GM15510 (cell line): ENCODE measurements at regions not wholly inside any gene's neighbourhood (a gene's known extent, or its start where the extent isn't known, plus 50 kb on each side); places are given as distances from the start of the nearest gene placed in this dataset.

Source experiments
- POLR2A ChIP-seq: IDR thresholded peaks from 3 replicates; pipeline ENCODE4 v1.6.1; 2011; ENCODE audit warnings: borderline replicate concordance; ENCODE audit not compliant: insufficient read length; ENCODE audit errors: extremely low read depth

DNA sequence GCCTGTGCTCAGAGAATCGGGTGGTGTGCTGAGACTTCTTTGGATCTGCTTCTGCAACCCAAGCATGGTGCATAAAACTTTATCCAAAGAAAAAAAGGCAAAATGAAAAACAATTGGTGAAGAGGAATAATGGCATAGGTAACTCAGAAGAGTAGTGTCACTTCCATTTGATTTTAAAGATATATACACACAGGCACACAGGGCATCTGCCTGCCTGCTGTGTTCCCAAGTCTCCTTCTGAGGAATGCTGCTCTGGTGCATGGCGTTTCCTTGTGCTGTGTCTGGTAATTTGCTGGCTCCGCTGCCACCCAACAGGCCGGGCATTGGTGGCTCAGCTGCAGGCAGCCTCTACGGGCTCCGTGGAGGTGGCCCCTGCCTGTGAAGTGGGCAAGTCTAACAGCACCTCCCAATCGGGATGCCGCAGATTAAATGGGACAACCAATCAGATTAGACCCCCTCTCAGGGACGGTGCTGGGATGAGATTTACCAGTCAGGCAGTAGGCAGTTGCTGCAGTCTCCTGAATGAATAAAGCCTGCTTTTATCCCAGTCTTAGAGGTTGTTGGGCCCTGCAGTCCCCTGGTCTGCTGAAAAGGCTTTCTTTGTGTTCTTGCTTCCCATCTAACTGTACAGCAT, 253.7 kb upstream of the RASGRP1 start:
- no peak for TF ChIP-seq POLR2A

GRCh38 chr15:38819387-38819950, 254.9 kb upstream of the RASGRP1 start:
- TF ChIP-seq POLR2A = no peak

DNA sequence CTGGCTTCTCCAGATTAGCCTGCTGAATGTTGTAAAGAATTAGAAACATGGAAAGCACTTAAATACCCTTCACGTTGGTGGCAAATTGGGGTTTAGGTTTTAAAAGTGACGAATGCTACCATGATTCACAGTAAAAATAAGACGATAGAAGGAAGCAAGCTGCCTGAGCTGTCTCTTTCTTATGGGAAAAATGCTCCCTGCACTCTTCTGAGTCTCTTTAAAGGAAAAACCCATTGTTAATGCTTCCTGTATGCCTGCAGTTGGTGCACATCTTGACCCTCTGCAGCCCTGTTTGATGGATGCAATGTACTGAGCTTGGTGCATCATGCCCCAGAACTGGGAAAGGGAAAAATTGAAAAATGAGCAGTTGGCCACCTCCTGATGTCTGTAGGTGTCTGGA, 258.6 kb upstream of the RASGRP1 start:
- TF ChIP-seq POLR2A = no peak

DNA sequence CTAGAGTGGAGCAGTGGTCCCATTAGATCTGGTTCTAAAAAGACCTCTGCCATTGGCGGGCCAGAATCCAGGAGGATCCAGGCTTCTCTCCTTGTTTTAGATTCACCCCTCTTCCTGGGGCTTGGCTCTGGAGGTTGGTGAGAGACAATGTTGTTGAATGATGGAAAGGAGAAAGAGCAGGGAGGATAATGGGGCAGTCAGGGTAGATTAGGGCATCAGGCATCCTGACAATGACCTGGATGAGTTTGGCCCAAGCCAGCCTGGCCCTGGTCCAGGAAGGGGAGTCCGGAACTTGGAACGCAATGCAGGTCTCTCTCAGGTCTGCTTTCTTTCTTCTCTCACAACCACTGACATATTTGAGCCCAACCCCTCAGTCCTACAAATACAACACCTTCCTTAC, 260.1 kb upstream of the RASGRP1 start:
- TF ChIP-seq POLR2A = no peak

GRCh38 chr15:38826880-38827279, 262.3 kb upstream of the RASGRP1 start:
- TF ChIP-seq POLR2A = no peak

- no peak for TF ChIP-seq POLR2A
Observed at GRCh38 chr15:38828031-38828532, 263.5 kb upstream of the RASGRP1 start.

GRCh38 chr15:38829086-38829485, 264.5 kb upstream of the RASGRP1 start:
- no peak for TF ChIP-seq POLR2A

- no peak for TF ChIP-seq POLR2A
Observed at GRCh38 chr15:38842226-38842625, 277.6 kb upstream of the RASGRP1 start.

GRCh38 chr15:38843051-38843501, 278.5 kb upstream of the RASGRP1 start:
- TF ChIP-seq POLR2A = no peak

GRCh38 chr15:38843736-38844590, 279.3 kb upstream of the RASGRP1 start:
- no peak for TF ChIP-seq POLR2A

- TF ChIP-seq POLR2A = no peak
Observed at GRCh38 chr15:38844736-38845135, 280.1 kb upstream of the RASGRP1 start.

- TF ChIP-seq POLR2A = no peak
Observed at GRCh38 chr15:38846346-38846745, 281.7 kb upstream of the RASGRP1 start.

DNA sequence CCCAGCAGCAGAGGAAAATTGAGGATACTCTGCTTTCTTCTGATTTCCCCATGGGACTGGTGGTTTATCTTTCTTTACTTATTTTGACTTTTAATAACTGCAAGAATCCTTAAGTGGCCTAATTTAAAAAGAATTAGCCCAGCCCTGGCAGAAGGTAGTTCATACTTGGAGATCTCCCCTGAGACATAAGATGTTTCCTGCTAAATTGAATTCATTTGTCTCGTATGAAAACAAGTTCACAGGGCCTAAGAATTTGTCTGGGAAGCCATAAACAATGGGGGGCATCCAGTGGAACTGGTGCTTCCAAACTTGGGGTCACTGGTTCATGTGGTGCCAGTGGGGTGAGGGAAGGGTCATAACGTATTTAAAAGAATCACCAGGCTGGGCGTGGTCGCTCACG, 283.1 kb upstream of the RASGRP1 start:
- no peak for TF ChIP-seq POLR2A

DNA sequence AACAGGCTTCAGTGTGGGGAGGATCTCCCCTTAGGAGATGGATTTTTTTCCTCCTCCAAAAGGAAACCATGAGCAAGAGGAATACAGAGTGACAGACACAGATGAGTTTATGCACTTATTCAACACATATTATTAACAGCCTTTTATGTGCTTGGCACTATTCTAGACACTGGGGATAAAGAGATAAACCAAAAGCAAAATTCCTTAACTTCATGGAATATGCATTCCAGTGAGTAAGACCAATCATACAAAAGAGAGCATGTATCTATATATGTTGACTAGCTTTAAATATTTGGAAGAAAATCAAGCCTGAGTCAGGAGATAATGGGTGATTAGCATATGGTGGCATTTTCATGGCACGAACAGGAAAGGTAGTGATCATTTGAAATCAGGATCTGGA, 284.4 kb upstream of the RASGRP1 start:
- TF ChIP-seq POLR2A = no peak

DNA sequence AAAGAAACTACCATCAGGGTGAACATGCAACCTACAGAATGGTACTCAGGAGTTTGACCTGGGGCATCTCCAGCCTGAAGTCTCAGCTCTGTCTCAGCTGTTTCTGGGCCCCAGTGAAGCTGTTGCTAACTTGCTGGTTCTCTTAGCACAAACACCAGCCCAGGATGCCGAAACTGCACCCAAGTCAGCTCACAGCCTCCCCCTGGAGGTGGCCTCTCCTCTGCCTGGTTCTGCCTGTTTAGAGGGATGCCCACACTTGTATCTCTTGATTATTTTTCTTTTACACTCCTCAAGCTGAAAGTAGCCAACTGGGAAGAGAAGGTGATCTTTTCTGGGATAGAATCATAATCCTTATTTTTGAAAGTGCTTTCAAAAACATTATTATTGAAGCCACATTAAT, 289.0 kb upstream of the RASGRP1 start:
- no peak for TF ChIP-seq POLR2A

GRCh38 chr15:38854506-38854905, 289.9 kb upstream of the RASGRP1 start:
- TF ChIP-seq POLR2A = no peak

GRCh38 chr15:38857814-38858213, 293.2 kb upstream of the RASGRP1 start:
- no peak for TF ChIP-seq POLR2A

- TF ChIP-seq POLR2A = no peak
Observed at GRCh38 chr15:38859574-38859973, 295.0 kb upstream of the RASGRP1 start.
